Lung (tissue), 11 donors: ENCODE measurements at regions not wholly inside any gene's neighbourhood (a gene's known extent, or its start where the extent isn't known, plus 50 kb on each side); places are given as distances from the start of the nearest gene placed in this dataset.
"Not testable (repeated sequence)": the region's sequence is repeated elsewhere in the genome, so short reads cannot be mapped to it uniquely, and the experiment has no call there.

ENCODE experiments used
- ATAC-seq: fragments of 200-7000 bp; cut with Tn5 transposase; one replicate; pipeline ENCODE4 v1.9.1; 2020; ENCODE audit warnings: moderate number of reproducible peaks; ENCODE audit not compliant: insufficient read depth, low FRiP score
- DNase-seq, 3 donors: peaks; one replicate each; pipeline ENCODE4 v3.0.0-alpha.2; 2013 to 2017
- H3K27ac ChIP-seq, 2 donors: one replicate each; pipeline ENCODE4 v1.5.1; 2013; ENCODE audit warnings: mild to moderate bottlenecking in 2 of 2, moderate library complexity in 2 of 2, control low read depth in 1 of 2, inconsistent platforms in 1 of 2, low read depth in 1 of 2, low read length in 1 of 2
- H3K27me3 ChIP-seq, 3 donors: one replicate each; pipeline ENCODE4 v1.5.1; 2013; ENCODE audit warnings: low read length in 2 of 3; ENCODE audit not compliant: control insufficient read depth in 3 of 3, insufficient read depth in 3 of 3
- H3K36me3 ChIP-seq, 4 donors: one replicate each; pipeline ENCODE4 v1.5.1; 2013; ENCODE audit warnings: low read length in 4 of 4, mild to moderate bottlenecking in 1 of 4, moderate library complexity in 1 of 4; ENCODE audit not compliant: control insufficient read depth in 4 of 4, insufficient read depth in 4 of 4
- H3K4me1 ChIP-seq, 5 donors: one replicate each; pipeline ENCODE4 v1.5.1; 2013; ENCODE audit warnings: low read length in 5 of 5, mild to moderate bottlenecking in 2 of 5, moderate library complexity in 1 of 5; ENCODE audit not compliant: control insufficient read depth in 5 of 5, insufficient read depth in 5 of 5
- H3K4me3 ChIP-seq: one replicate; pipeline ENCODE4 v1.5.1; 2013; ENCODE audit warnings: mild to moderate bottlenecking, control low read depth, moderate library complexity
- H3K9ac ChIP-seq, 2 donors: one replicate each; pipeline ENCODE4 v1.5.1; 2013; ENCODE audit warnings: low read length in 2 of 2, control low read depth in 1 of 2; ENCODE audit not compliant: insufficient read depth in 1 of 2
- H3K9me3 ChIP-seq, 4 donors: one replicate each; pipeline ENCODE4 v1.5.1; 2013; ENCODE audit warnings: low read length in 3 of 4, mild to moderate bottlenecking in 1 of 4, moderate library complexity in 1 of 4; ENCODE audit not compliant: control insufficient read depth in 4 of 4, insufficient read depth in 3 of 4
- WGBS, 2 donors: extraction: QIAGEN DNeasy Blood & Tissue Kit; methylation state at CpG; one replicate each; pipeline ENCODE4 v1.1.7; 2013; 5-methylcytosine and 5-hydroxymethylcytosine counted together
- TF ChIP-seq, protein P1 (sequence below): IDR thresholded peaks from 2 replicates; pipeline ENCODE4 v1.5.1; 2012; ENCODE audit warnings: mild to moderate bottlenecking; ENCODE audit errors: control extremely low read depth, extremely low read depth
- donor health status: control.
- donor health status: control.
- donor health status: Bipolar disorder and iron deficiency.
- donor health status: healthy.
- donor health status: DM: yes; HTN: yes; CAD: no.

GRCh38 chr18:46236156-46236555 lies 132.0 kb downstream of the HAUS1 start:
- ATAC-seq = no peak
- Histone ChIP-seq H3K9ac (no peak overlapping the region), H3K9me3 (no peaks in the 10 kb centered on the region), H3K27ac (no peak overlapping the region), H3K4me1 (peaks cover 0 to 10% (median 0%) of the 10 kb centered on the region in 5 donors), H3K4me3 (no peak overlapping the region), H3K36me3 (no peaks in the 10 kb centered on the region), H3K27me3 (no peaks in the 10 kb centered on the region)
- TF ChIP-seq, protein P1, sequence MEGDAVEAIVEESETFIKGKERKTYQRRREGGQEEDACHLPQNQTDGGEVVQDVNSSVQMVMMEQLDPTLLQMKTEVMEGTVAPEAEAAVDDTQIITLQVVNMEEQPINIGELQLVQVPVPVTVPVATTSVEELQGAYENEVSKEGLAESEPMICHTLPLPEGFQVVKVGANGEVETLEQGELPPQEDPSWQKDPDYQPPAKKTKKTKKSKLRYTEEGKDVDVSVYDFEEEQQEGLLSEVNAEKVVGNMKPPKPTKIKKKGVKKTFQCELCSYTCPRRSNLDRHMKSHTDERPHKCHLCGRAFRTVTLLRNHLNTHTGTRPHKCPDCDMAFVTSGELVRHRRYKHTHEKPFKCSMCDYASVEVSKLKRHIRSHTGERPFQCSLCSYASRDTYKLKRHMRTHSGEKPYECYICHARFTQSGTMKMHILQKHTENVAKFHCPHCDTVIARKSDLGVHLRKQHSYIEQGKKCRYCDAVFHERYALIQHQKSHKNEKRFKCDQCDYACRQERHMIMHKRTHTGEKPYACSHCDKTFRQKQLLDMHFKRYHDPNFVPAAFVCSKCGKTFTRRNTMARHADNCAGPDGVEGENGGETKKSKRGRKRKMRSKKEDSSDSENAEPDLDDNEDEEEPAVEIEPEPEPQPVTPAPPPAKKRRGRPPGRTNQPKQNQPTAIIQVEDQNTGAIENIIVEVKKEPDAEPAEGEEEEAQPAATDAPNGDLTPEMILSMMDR = no peak
- WGBS, 2 donors = 73 to 91% methylated on average over 4 of the region's 4 CpGs
- no peak for DNase-seq

GRCh38 chr18:46237891-46238290 lies 133.7 kb downstream of the HAUS1 start:
- TF ChIP-seq, protein P1 = no peak
- ATAC-seq (no peak), DNase-seq (no peak)
- Histone ChIP-seq H3K4me3 (no peak overlapping the region), H3K36me3 (no peaks in the 10 kb centered on the region), H3K27ac (no peak overlapping the region), H3K27me3 (no peaks in the 10 kb centered on the region), H3K9me3 (no peaks in the 10 kb centered on the region), H3K4me1 (peaks cover 0 to 10% (median 0%) of the 10 kb centered on the region in 5 donors), H3K9ac (no peak overlapping the region)
- WGBS, 2 donors = 90 to 96% methylated on average over 1 of the region's 1 CpG

- ATAC-seq (no peak), DNase-seq (no peak)
- no peaks in the 10 kb centered on the region for H3K9me3 ChIP-seq
- H3K27me3 ChIP-seq = no peaks in the 10 kb centered on the region
- H3K9ac ChIP-seq = no peak overlapping the region
- H3K36me3 ChIP-seq = no peaks in the 10 kb centered on the region
- no peak overlapping the region for H3K27ac ChIP-seq
- peaks cover 0 to 7% (median 0%) of the 10 kb centered on the region in 5 donors for H3K4me1 ChIP-seq
- no peak overlapping the region for H3K4me3 ChIP-seq
- TF ChIP-seq, protein P1 = no peak
These were observed 135.4 kb downstream of the HAUS1 start for GRCh38 chr18:46239549-46239948.

DNA sequence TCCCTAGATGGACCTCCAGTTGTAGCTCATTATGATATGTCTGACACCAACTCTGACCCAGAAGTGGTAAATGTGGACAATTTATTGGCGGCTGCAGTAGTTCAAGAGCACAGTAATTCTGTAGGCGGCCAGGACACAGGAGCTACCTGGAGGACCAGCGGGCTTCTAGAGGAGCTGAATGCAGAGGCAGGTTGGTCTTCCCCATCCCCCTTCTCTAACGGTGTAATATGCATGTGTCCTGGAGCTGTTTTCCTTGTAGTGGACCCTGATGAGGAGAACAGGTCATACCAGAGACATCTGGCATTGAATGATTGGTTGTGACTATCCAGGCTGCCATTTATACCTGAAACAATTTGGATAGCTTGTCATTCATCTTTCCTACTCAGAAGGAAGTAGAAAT lies 135.8 kb downstream of the HAUS1 start:
- H3K27ac ChIP-seq = no peak overlapping the region
- ATAC-seq = no peak
- no peaks in the 10 kb centered on the region for H3K9me3 ChIP-seq
- H3K27me3 ChIP-seq = no peaks in the 10 kb centered on the region
- H3K36me3 ChIP-seq = no peaks in the 10 kb centered on the region
- peaks cover 0 to 2% (median 0%) of the 10 kb centered on the region in 5 donors for H3K4me1 ChIP-seq
- H3K9ac ChIP-seq = no peak overlapping the region
- WGBS, 2 donors = 90 to 91% methylated on average over 4 of the region's 4 CpGs
- H3K4me3 ChIP-seq = no peak overlapping the region
- DNase-seq = no peak
- TF ChIP-seq, protein P1 = no peak

- ATAC-seq, H3K4me1 ChIP-seq: not testable (repeated sequence)
These were observed 137.2 kb downstream of the HAUS1 start for GRCh38 chr18:46241393-46241792.

More at GRCh38 chr18:46241393-46241792, 137.2 kb downstream of the HAUS1 start:
- not testable (repeated sequence) for H3K36me3 ChIP-seq, H3K9ac ChIP-seq, H3K9me3 ChIP-seq, DNase-seq, H3K4me3 ChIP-seq, H3K27me3 ChIP-seq, H3K27ac ChIP-seq
- 97 to 99% methylated on average over 7 of the region's 7 CpGs for WGBS, 2 donors
